ENCODE measurements at regions not wholly inside any gene's neighbourhood (a gene's known extent, or its start where the extent isn't known, plus 50 kb on each side); places are given as distances from the start of the nearest gene placed in this dataset.

- no peak overlapping the region for H3K27ac ChIP-seq (ENCODE audit: low read depth in 1 of 2, low read length in 1 of 2)
- no peaks in the 10 kb centered on the region for H3K9me3 ChIP-seq (ENCODE audit: control insufficient read depth in 2 of 2, insufficient read depth in 1 of 2, low read length in 1 of 2)
- DNase-seq (ENCODE audit: low read depth in 6 of 9, low spot score in 9 of 9) = no peak
- H3K27me3 ChIP-seq (ENCODE audit: control insufficient read depth in 2 of 2, insufficient read depth in 1 of 2, low read length in 1 of 2) = no peaks in the 10 kb centered on the region
- H3K4me1 ChIP-seq (ENCODE audit: control insufficient read depth in 2 of 2, insufficient read depth in 2 of 2, low read length in 2 of 2) = no peaks in the 10 kb centered on the region
- 93% methylated on average over 2 of the region's 2 CpGs for WGBS
- no peaks in the 10 kb centered on the region for H3K36me3 ChIP-seq (ENCODE audit: control insufficient read depth in 2 of 2, insufficient read depth in 2 of 2, low read length in 1 of 2)
- no peak overlapping the region for H3K4me3 ChIP-seq (ENCODE audit: low read length in 2 of 2)
These were observed 215.1 kb upstream of the SORCS1 start for GRCh38 chr10:107379601-107380000.

DNA sequence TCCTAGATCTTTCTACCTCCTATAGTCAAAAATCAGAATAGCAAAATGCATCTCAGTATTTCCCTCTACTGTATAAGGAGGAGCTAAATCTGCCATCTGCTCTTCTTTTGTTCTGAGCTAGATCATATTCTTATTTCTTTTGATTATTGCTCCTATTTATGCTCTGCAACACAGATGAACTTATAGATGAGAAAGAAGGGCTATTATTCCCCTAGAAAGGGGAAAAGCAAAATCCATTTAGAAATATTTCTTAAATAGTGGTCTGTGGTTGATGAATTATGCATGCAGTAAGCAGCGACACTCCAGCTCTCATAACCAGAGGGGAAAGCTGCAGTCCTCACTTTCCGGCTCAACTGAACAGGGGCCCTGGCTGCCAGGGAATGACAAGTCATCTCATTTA, 207.3 kb upstream of the SORCS1 start:
- Histone ChIP-seq H3K27ac (ENCODE audit: low read depth in 1 of 2, low read length in 1 of 2) (no peak overlapping the region), H3K9me3 (ENCODE audit: control insufficient read depth in 2 of 2, insufficient read depth in 1 of 2, low read length in 1 of 2) (no peaks in the 10 kb centered on the region), H3K27me3 (ENCODE audit: control insufficient read depth in 2 of 2, insufficient read depth in 1 of 2, low read length in 1 of 2) (no peaks in the 10 kb centered on the region), H3K36me3 (ENCODE audit: control insufficient read depth in 2 of 2, insufficient read depth in 2 of 2, low read length in 1 of 2) (no peaks in the 10 kb centered on the region), H3K4me1 (ENCODE audit: control insufficient read depth in 2 of 2, insufficient read depth in 2 of 2, low read length in 2 of 2) (no peaks in the 10 kb centered on the region), H3K4me3 (ENCODE audit: low read length in 2 of 2) (no peak overlapping the region)
- no peak for DNase-seq (ENCODE audit: low read depth in 6 of 9, low spot score in 9 of 9)
- 83% methylated on average over 2 of the region's 2 CpGs for WGBS

GRCh38 chr10:107364872-107365271, 200.4 kb upstream of the SORCS1 start:
- no peak overlapping the region for H3K4me3 ChIP-seq (ENCODE audit: low read length in 2 of 2)
- no peak overlapping the region for H3K27ac ChIP-seq (ENCODE audit: low read depth in 1 of 2, low read length in 1 of 2)
- no peaks in the 10 kb centered on the region for H3K9me3 ChIP-seq (ENCODE audit: control insufficient read depth in 2 of 2, insufficient read depth in 1 of 2, low read length in 1 of 2)
- DNase-seq (ENCODE audit: low read depth in 6 of 9, low spot score in 9 of 9) = no peak
- H3K36me3 ChIP-seq (ENCODE audit: control insufficient read depth in 2 of 2, insufficient read depth in 2 of 2, low read length in 1 of 2) = no peaks in the 10 kb centered on the region
- no peaks in the 10 kb centered on the region for H3K27me3 ChIP-seq (ENCODE audit: control insufficient read depth in 2 of 2, insufficient read depth in 1 of 2, low read length in 1 of 2)
- 91% methylated on average over 3 of the region's 3 CpGs for WGBS
- H3K4me1 ChIP-seq (ENCODE audit: control insufficient read depth in 2 of 2, insufficient read depth in 2 of 2, low read length in 2 of 2) = no peaks in the 10 kb centered on the region

DNA sequence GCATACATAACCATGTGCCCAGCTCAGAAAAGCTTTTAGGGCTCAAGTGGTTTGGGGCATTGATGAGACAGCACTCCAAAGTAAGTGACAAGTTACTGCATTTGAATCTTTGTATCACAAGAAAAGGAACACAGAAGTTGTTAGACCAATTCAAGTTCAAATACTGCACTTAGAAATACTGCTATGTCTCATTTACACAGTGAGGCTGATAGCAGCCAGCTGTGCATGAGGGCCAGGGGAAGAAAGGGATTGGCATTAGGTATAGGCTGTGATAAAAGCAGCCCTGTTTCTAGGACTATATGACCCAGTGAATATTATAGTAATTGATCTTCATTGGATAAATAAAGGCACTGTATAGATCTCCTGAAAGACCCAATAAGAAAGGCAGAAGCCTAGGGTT, 197.8 kb upstream of the SORCS1 start:
- no peaks in the 10 kb centered on the region for H3K9me3 ChIP-seq (ENCODE audit: control insufficient read depth in 2 of 2, insufficient read depth in 1 of 2, low read length in 1 of 2)
- no peak for DNase-seq (ENCODE audit: low read depth in 6 of 9, low spot score in 9 of 9)
- H3K4me1 ChIP-seq (ENCODE audit: control insufficient read depth in 2 of 2, insufficient read depth in 2 of 2, low read length in 2 of 2) = no peaks in the 10 kb centered on the region
- no peak overlapping the region for H3K27ac ChIP-seq (ENCODE audit: low read depth in 1 of 2, low read length in 1 of 2)
- no peaks in the 10 kb centered on the region for H3K36me3 ChIP-seq (ENCODE audit: control insufficient read depth in 2 of 2, insufficient read depth in 2 of 2, low read length in 1 of 2)
- no peak overlapping the region for H3K4me3 ChIP-seq (ENCODE audit: low read length in 2 of 2)
- H3K27me3 ChIP-seq (ENCODE audit: control insufficient read depth in 2 of 2, insufficient read depth in 1 of 2, low read length in 1 of 2) = no peaks in the 10 kb centered on the region

GRCh38 chr10:107357033-107357432, 192.5 kb upstream of the SORCS1 start:
- H3K27ac ChIP-seq (ENCODE audit: low read depth in 1 of 2, low read length in 1 of 2) = no peak overlapping the region
- no peak for DNase-seq (ENCODE audit: low read depth in 6 of 9, low spot score in 9 of 9)
- no peak overlapping the region for H3K4me3 ChIP-seq (ENCODE audit: low read length in 2 of 2)
- H3K9me3 ChIP-seq (ENCODE audit: control insufficient read depth in 2 of 2, insufficient read depth in 1 of 2, low read length in 1 of 2) = no peaks in the 10 kb centered on the region
- no peaks in the 10 kb centered on the region for H3K27me3 ChIP-seq (ENCODE audit: control insufficient read depth in 2 of 2, insufficient read depth in 1 of 2, low read length in 1 of 2)
- H3K36me3 ChIP-seq (ENCODE audit: control insufficient read depth in 2 of 2, insufficient read depth in 2 of 2, low read length in 1 of 2) = no peaks in the 10 kb centered on the region
- H3K4me1 ChIP-seq (ENCODE audit: control insufficient read depth in 2 of 2, insufficient read depth in 2 of 2, low read length in 2 of 2) = no peaks in the 10 kb centered on the region

DNA sequence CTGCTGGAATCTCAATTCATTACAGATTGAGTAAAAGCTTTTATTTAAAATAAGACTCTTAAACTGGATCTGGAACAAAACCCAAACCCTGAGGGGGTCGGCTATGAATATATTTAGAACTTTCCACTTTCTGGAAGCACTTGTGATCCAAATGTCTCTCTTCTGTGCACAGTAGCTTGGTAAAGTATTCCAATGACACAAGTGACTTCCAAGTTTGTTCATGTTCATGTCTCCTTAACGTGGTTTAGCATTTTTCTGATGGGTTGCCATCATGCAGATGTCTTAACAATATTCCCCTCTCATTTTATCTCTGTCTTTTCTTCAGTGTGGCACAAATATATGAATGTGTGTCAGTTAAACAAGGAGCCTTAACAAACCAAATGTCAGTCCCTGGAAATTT, 191.9 kb upstream of the SORCS1 start:
- 76% methylated on average over 2 of the region's 2 CpGs for WGBS
- no peaks in the 10 kb centered on the region for H3K9me3 ChIP-seq (ENCODE audit: control insufficient read depth in 2 of 2, insufficient read depth in 1 of 2, low read length in 1 of 2)
- no peaks in the 10 kb centered on the region for H3K36me3 ChIP-seq (ENCODE audit: control insufficient read depth in 2 of 2, insufficient read depth in 2 of 2, low read length in 1 of 2)
- H3K4me3 ChIP-seq (ENCODE audit: low read length in 2 of 2) = no peak overlapping the region
- no peaks in the 10 kb centered on the region for H3K27me3 ChIP-seq (ENCODE audit: control insufficient read depth in 2 of 2, insufficient read depth in 1 of 2, low read length in 1 of 2)
- no peaks in the 10 kb centered on the region for H3K4me1 ChIP-seq (ENCODE audit: control insufficient read depth in 2 of 2, insufficient read depth in 2 of 2, low read length in 2 of 2)
- H3K27ac ChIP-seq (ENCODE audit: low read depth in 1 of 2, low read length in 1 of 2) = no peak overlapping the region
- no peak for DNase-seq (ENCODE audit: low read depth in 6 of 9, low spot score in 9 of 9)

DNA sequence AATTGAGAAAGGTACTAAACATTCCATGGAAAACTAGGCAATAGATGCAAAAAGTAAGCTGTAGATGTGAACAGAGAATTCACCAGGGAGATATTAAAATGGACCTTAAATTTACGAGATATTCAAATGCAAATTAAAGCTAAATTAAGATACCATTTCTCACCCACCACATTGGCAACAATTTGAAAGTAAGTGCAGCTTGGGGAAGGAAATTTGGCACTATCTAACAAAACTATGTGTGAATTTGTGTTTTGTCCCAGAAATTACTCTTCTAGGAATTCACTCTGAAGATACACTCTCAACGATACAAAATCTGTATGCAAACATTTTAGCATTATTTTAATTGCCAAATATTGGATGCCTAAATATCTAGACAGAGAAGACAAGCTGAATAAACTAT, 178.2 kb upstream of the SORCS1 start:
- 93% methylated on average over 2 of the region's 2 CpGs for WGBS
- Histone ChIP-seq H3K9me3 (ENCODE audit: control insufficient read depth in 2 of 2, insufficient read depth in 1 of 2, low read length in 1 of 2) (no peaks in the 10 kb centered on the region), H3K36me3 (ENCODE audit: control insufficient read depth in 2 of 2, insufficient read depth in 2 of 2, low read length in 1 of 2) (no peaks in the 10 kb centered on the region), H3K27me3 (ENCODE audit: control insufficient read depth in 2 of 2, insufficient read depth in 1 of 2, low read length in 1 of 2) (no peaks in the 10 kb centered on the region), H3K4me3 (ENCODE audit: low read length in 2 of 2) (no peak overlapping the region), H3K4me1 (ENCODE audit: control insufficient read depth in 2 of 2, insufficient read depth in 2 of 2, low read length in 2 of 2) (no peaks in the 10 kb centered on the region), H3K27ac (ENCODE audit: low read depth in 1 of 2, low read length in 1 of 2) (no peak overlapping the region)
- no peak for DNase-seq (ENCODE audit: low read depth in 6 of 9, low spot score in 9 of 9)

GRCh38 chr10:107341281-107341680, 176.8 kb upstream of the SORCS1 start:
- H3K4me1 ChIP-seq (ENCODE audit: control insufficient read depth in 2 of 2, insufficient read depth in 2 of 2, low read length in 2 of 2) = no peaks in the 10 kb centered on the region
- no peaks in the 10 kb centered on the region for H3K27me3 ChIP-seq (ENCODE audit: control insufficient read depth in 2 of 2, insufficient read depth in 1 of 2, low read length in 1 of 2)
- H3K9me3 ChIP-seq (ENCODE audit: control insufficient read depth in 2 of 2, insufficient read depth in 1 of 2, low read length in 1 of 2) = no peaks in the 10 kb centered on the region
- WGBS = 95% methylated on average over 4 of the region's 4 CpGs
- no peaks in the 10 kb centered on the region for H3K36me3 ChIP-seq (ENCODE audit: control insufficient read depth in 2 of 2, insufficient read depth in 2 of 2, low read length in 1 of 2)
- H3K4me3 ChIP-seq (ENCODE audit: low read length in 2 of 2) = no peak overlapping the region
- DNase-seq (ENCODE audit: low read depth in 6 of 9, low spot score in 9 of 9) = no peak
- no peak overlapping the region for H3K27ac ChIP-seq (ENCODE audit: low read depth in 1 of 2, low read length in 1 of 2)

GRCh38 chr10:107340326-107340725, 175.8 kb upstream of the SORCS1 start:
- no peak overlapping the region for H3K4me3 ChIP-seq (ENCODE audit: low read length in 2 of 2)
- H3K4me1 ChIP-seq (ENCODE audit: control insufficient read depth in 2 of 2, insufficient read depth in 2 of 2, low read length in 2 of 2) = no peaks in the 10 kb centered on the region
- H3K27ac ChIP-seq (ENCODE audit: low read depth in 1 of 2, low read length in 1 of 2) = no peak overlapping the region
- no peaks in the 10 kb centered on the region for H3K9me3 ChIP-seq (ENCODE audit: control insufficient read depth in 2 of 2, insufficient read depth in 1 of 2, low read length in 1 of 2)
- H3K27me3 ChIP-seq (ENCODE audit: control insufficient read depth in 2 of 2, insufficient read depth in 1 of 2, low read length in 1 of 2) = no peaks in the 10 kb centered on the region
- 70% methylated on average over 2 of the region's 2 CpGs for WGBS
- no peak for DNase-seq (ENCODE audit: low read depth in 6 of 9, low spot score in 9 of 9)
- H3K36me3 ChIP-seq (ENCODE audit: control insufficient read depth in 2 of 2, insufficient read depth in 2 of 2, low read length in 1 of 2) = no peaks in the 10 kb centered on the region

- Histone ChIP-seq H3K4me1 (ENCODE audit: control insufficient read depth in 2 of 2, insufficient read depth in 2 of 2, low read length in 2 of 2) (no peaks in the 10 kb centered on the region), H3K9me3 (ENCODE audit: control insufficient read depth in 2 of 2, insufficient read depth in 1 of 2, low read length in 1 of 2) (no peaks in the 10 kb centered on the region), H3K27me3 (ENCODE audit: control insufficient read depth in 2 of 2, insufficient read depth in 1 of 2, low read length in 1 of 2) (no peaks in the 10 kb centered on the region), H3K27ac (ENCODE audit: low read depth in 1 of 2, low read length in 1 of 2) (no peak overlapping the region), H3K36me3 (ENCODE audit: control insufficient read depth in 2 of 2, insufficient read depth in 2 of 2, low read length in 1 of 2) (no peaks in the 10 kb centered on the region), H3K4me3 (ENCODE audit: low read length in 2 of 2) (no peak overlapping the region)
- no peak for DNase-seq (ENCODE audit: low read depth in 6 of 9, low spot score in 9 of 9)
- WGBS = 89% methylated on average over 5 of the region's 5 CpGs
These were observed 171.6 kb upstream of the SORCS1 start for GRCh38 chr10:107336061-107336460.
